ENCODE measurements at regions not wholly inside any gene's neighbourhood (a gene's known extent, or its start where the extent isn't known, plus 50 kb on each side); places are given as distances from the start of the nearest gene placed in this dataset.
A peak's percentile ranks its signal among the peaks of the same experiment; 100 is the strongest.

DNA sequence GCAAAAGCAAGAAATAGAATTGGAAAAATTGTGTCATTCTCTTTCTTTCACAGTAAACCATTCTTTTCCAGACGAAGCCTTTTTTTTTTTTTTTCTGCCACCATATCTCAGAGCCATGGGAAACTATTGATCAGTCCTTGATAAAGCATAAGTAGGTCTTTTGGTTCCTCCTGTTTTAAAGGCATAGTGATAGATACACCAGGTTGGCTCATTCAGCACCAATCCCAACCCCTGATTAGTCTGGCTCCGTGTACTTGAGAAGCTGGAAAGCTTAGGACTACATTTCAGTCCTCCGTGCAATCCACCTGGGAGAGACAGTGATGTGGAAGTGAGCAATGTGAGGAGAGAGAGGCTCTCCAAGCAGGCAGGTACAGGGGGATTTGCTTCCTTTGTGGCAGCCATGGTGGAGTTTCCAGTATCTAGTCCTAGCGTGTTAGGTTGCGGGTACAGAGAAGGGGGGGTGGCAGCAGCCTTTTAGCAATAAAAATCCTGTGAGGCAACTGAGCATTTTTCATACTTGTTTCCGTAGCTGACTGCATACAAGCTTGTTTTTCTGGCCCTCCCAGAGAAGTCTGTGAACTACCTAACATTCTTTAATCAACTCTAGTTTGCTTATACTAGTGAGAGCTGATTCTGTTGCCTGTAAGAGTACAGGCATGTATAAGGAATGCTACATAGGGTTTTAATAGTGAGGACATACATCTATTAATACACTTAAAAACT is 127.4 kb upstream of the CTTNBP2 start:
- ChIA-PET POLR2A (no interaction called here), CTCF (no interaction called here)
- no peaks in the 10 kb centered on the region for H3K36me3 ChIP-seq (ENCODE audit: control insufficient read depth in 2 of 3, insufficient read depth in 3 of 3, low read length in 3 of 3)
- H3K4me3 ChIP-seq (ENCODE audit: low read length) = no peak overlapping the region
- H3K27ac Mint-ChIP-seq = no peak overlapping the region
- no peaks in the 10 kb centered on the region for H3K4me1 ChIP-seq (ENCODE audit: control insufficient read depth in 2 of 2, insufficient read depth in 2 of 2, low read length in 2 of 2)
- DNase-seq = no peak
- H3K9me3 ChIP-seq (ENCODE audit: control insufficient read depth in 2 of 3, low read length in 3 of 3) = no peaks in the 10 kb centered on the region
- ATAC-seq = no peak
- no peaks in the 10 kb centered on the region for H3K27me3 ChIP-seq (ENCODE audit: control insufficient read depth in 2 of 2, insufficient read depth in 2 of 2, low read length in 2 of 2)
- H3K4me1 Mint-ChIP-seq = no peaks in the 10 kb centered on the region
- intact Hi-C loops (cut with micrococcal nuclease) = no loop called here
- H3K9me3 Mint-ChIP-seq = peaks cover 0 to 4% (median 0%) of the 10 kb centered on the region in 11 donors
- no peak overlapping the region for H3K27ac ChIP-seq (ENCODE audit: low read depth, low read length)
- no peak overlapping the region for H3K4me3 Mint-ChIP-seq
- no peaks in the 10 kb centered on the region for H3K36me3 Mint-ChIP-seq
- H3K27me3 Mint-ChIP-seq = peaks cover 0 to 12% (median 6%) of the 10 kb centered on the region in 5 donors

- ATAC-seq (no peak), DNase-seq (no peak)
- no peaks in the 10 kb centered on the region for H3K36me3 Mint-ChIP-seq
- Histone ChIP-seq H3K4me1 (ENCODE audit: control insufficient read depth in 2 of 2, insufficient read depth in 2 of 2, low read length in 2 of 2) (no peaks in the 10 kb centered on the region), H3K4me3 (ENCODE audit: low read length) (no peak overlapping the region), H3K27me3 (ENCODE audit: control insufficient read depth in 2 of 2, insufficient read depth in 2 of 2, low read length in 2 of 2) (no peaks in the 10 kb centered on the region), H3K27ac (ENCODE audit: low read depth, low read length) (no peak overlapping the region), H3K36me3 (ENCODE audit: control insufficient read depth in 2 of 3, insufficient read depth in 3 of 3, low read length in 3 of 3) (no peaks in the 10 kb centered on the region), H3K9me3 (ENCODE audit: control insufficient read depth in 2 of 3, low read length in 3 of 3) (no peaks in the 10 kb centered on the region)
- H3K4me1 Mint-ChIP-seq = no peaks in the 10 kb centered on the region
- ChIA-PET POLR2A (no interaction called here), CTCF (no interaction called here)
- intact Hi-C loops (cut with micrococcal nuclease) = no loop called here
- H3K27me3 Mint-ChIP-seq = peaks cover 0 to 12% (median 6%) of the 10 kb centered on the region in 5 donors
- peaks cover 0 to 12% (median 2%) of the 10 kb centered on the region in 11 donors for H3K9me3 Mint-ChIP-seq
- no peak overlapping the region for H3K4me3 Mint-ChIP-seq
- H3K27ac Mint-ChIP-seq = no peak overlapping the region
These were observed 130.2 kb upstream of the CTTNBP2 start for GRCh38 chr7:118003476-118003875.

GRCh38 chr7:118005026-118005425 is 131.8 kb upstream of the CTTNBP2 start:
- CTCF ChIA-PET = no interaction called here
- Histone ChIP-seq H3K27me3 (ENCODE audit: control insufficient read depth in 2 of 2, insufficient read depth in 2 of 2, low read length in 2 of 2) (no peaks in the 10 kb centered on the region), H3K36me3 (ENCODE audit: control insufficient read depth in 2 of 3, insufficient read depth in 3 of 3, low read length in 3 of 3) (no peaks in the 10 kb centered on the region), H3K4me1 (ENCODE audit: control insufficient read depth in 2 of 2, insufficient read depth in 2 of 2, low read length in 2 of 2) (no peaks in the 10 kb centered on the region), H3K9me3 (ENCODE audit: control insufficient read depth in 2 of 3, low read length in 3 of 3) (no peaks in the 10 kb centered on the region), H3K27ac (ENCODE audit: low read depth, low read length) (no peak overlapping the region), H3K4me3 (ENCODE audit: low read length) (no peak overlapping the region)
- H3K4me3 Mint-ChIP-seq = no peak overlapping the region
- peak overlapping the region in 1 of 9 donors; percentile 68 for H3K27ac Mint-ChIP-seq
- ATAC-seq = no peak
- POLR2A ChIA-PET = no interaction called here
- DNase-seq = no peak
- no peaks in the 10 kb centered on the region for H3K36me3 Mint-ChIP-seq
- peaks cover 0 to 12% (median 6%) of the 10 kb centered on the region in 5 donors for H3K27me3 Mint-ChIP-seq
- peaks cover 0 to 13% (median 3%) of the 10 kb centered on the region in 11 donors for H3K9me3 Mint-ChIP-seq
- H3K4me1 Mint-ChIP-seq = no peaks in the 10 kb centered on the region
- intact Hi-C loops (cut with micrococcal nuclease) = no loop called here

- Mint-ChIP-seq H3K27ac (no peak overlapping the region), H3K4me3 (no peak overlapping the region), H3K36me3 (no peaks in the 10 kb centered on the region), H3K9me3 (peaks cover 0 to 17% (median 4%) of the 10 kb centered on the region in 11 donors), H3K4me1 (no peaks in the 10 kb centered on the region), H3K27me3 (peaks cover 0 to 12% (median 6%) of the 10 kb centered on the region in 5 donors)
- DNase-seq (no peak), ATAC-seq (no peak)
- Histone ChIP-seq H3K4me3 (ENCODE audit: low read length) (no peak overlapping the region), H3K36me3 (ENCODE audit: control insufficient read depth in 2 of 3, insufficient read depth in 3 of 3, low read length in 3 of 3) (no peaks in the 10 kb centered on the region), H3K27me3 (ENCODE audit: control insufficient read depth in 2 of 2, insufficient read depth in 2 of 2, low read length in 2 of 2) (no peaks in the 10 kb centered on the region), H3K4me1 (ENCODE audit: control insufficient read depth in 2 of 2, insufficient read depth in 2 of 2, low read length in 2 of 2) (no peaks in the 10 kb centered on the region), H3K27ac (ENCODE audit: low read depth, low read length) (no peak overlapping the region), H3K9me3 (ENCODE audit: control insufficient read depth in 2 of 3, low read length in 3 of 3) (no peaks in the 10 kb centered on the region)
- POLR2A ChIA-PET = no interaction called here
- intact Hi-C loops (cut with micrococcal nuclease) = no loop called here
- CTCF ChIA-PET = no interaction called here
These were observed 133.7 kb upstream of the CTTNBP2 start for GRCh38 chr7:118006979-118007378.

GRCh38 chr7:118009419-118009818 is 136.2 kb upstream of the CTTNBP2 start:
- H3K27ac Mint-ChIP-seq = no peak overlapping the region
- no peaks in the 10 kb centered on the region for H3K9me3 ChIP-seq (ENCODE audit: control insufficient read depth in 2 of 3, low read length in 3 of 3)
- H3K27ac ChIP-seq (ENCODE audit: low read depth, low read length) = no peak overlapping the region
- no peaks in the 10 kb centered on the region for H3K4me1 ChIP-seq (ENCODE audit: control insufficient read depth in 2 of 2, insufficient read depth in 2 of 2, low read length in 2 of 2)
- H3K9me3 Mint-ChIP-seq = peaks cover 0 to 17% (median 2%) of the 10 kb centered on the region in 11 donors
- no peaks in the 10 kb centered on the region for H3K4me1 Mint-ChIP-seq
- H3K36me3 ChIP-seq (ENCODE audit: control insufficient read depth in 2 of 3, insufficient read depth in 3 of 3, low read length in 3 of 3) = no peaks in the 10 kb centered on the region
- DNase-seq (no peak), ATAC-seq (no peak)
- no peak overlapping the region for H3K4me3 Mint-ChIP-seq
- H3K36me3 Mint-ChIP-seq = no peaks in the 10 kb centered on the region
- ChIA-PET CTCF (no interaction called here), POLR2A (no interaction called here)
- no peaks in the 10 kb centered on the region for H3K27me3 ChIP-seq (ENCODE audit: control insufficient read depth in 2 of 2, insufficient read depth in 2 of 2, low read length in 2 of 2)
- peaks cover 0 to 19% (median 3%) of the 10 kb centered on the region in 5 donors for H3K27me3 Mint-ChIP-seq
- no peak overlapping the region for H3K4me3 ChIP-seq (ENCODE audit: low read length)
- intact Hi-C loops (cut with micrococcal nuclease) = no loop called here

GRCh38 chr7:118011652-118012051 is 138.4 kb upstream of the CTTNBP2 start:
- Histone ChIP-seq H3K27me3 (ENCODE audit: control insufficient read depth in 2 of 2, insufficient read depth in 2 of 2, low read length in 2 of 2) (no peaks in the 10 kb centered on the region), H3K27ac (ENCODE audit: low read depth, low read length) (no peak overlapping the region), H3K36me3 (ENCODE audit: control insufficient read depth in 2 of 3, insufficient read depth in 3 of 3, low read length in 3 of 3) (no peaks in the 10 kb centered on the region), H3K4me1 (ENCODE audit: control insufficient read depth in 2 of 2, insufficient read depth in 2 of 2, low read length in 2 of 2) (no peaks in the 10 kb centered on the region), H3K9me3 (ENCODE audit: control insufficient read depth in 2 of 3, low read length in 3 of 3) (no peaks in the 10 kb centered on the region), H3K4me3 (ENCODE audit: low read length) (no peak overlapping the region)
- no peak for DNase-seq
- Mint-ChIP-seq H3K36me3 (no peaks in the 10 kb centered on the region), H3K4me3 (no peak overlapping the region), H3K27me3 (peaks cover 0 to 14% (median 0%) of the 10 kb centered on the region in 5 donors), H3K27ac (no peak overlapping the region), H3K9me3 (peaks cover 0 to 10% (median 2%) of the 10 kb centered on the region in 11 donors), H3K4me1 (no peaks in the 10 kb centered on the region)
- ChIA-PET POLR2A (no interaction called here), CTCF (no interaction called here)
- intact Hi-C loops (cut with micrococcal nuclease) = no loop called here
- no peak for ATAC-seq

All from naive thymus-derived CD4-positive, alpha-beta T cell (primary cell).